ENCODE measurements at regions not wholly inside any gene's neighbourhood (a gene's known extent, or its start where the extent isn't known, plus 50 kb on each side); places are given as distances from the start of the nearest gene placed in this dataset.

GRCh38 chr21:28181730-28182129 is 810.9 kb downstream of the LTN1 start:
- TF ChIP-seq CTCF (IDR thresholded peaks at IDR 0.05; ENCODE audit: insufficient read depth, low read length, poor library complexity, severe bottlenecking) (no peak), EZH2phosphoT487 (conservative IDR thresholded peaks at IDR 0.05; ENCODE audit: low read length) (no peak)
